GM12801 (cell line): ENCODE measurements at regions not wholly inside any gene's neighbourhood (a gene's known extent, or its start where the extent isn't known, plus 50 kb on each side); places are given as distances from the start of the nearest gene placed in this dataset.

Experiments used
- CTCF ChIP-seq: IDR thresholded peaks from one replicate; pipeline ENCODE4 v1.5.1; 2011; ENCODE audit warnings: control low read depth; ENCODE audit not compliant: insufficient read length; ENCODE audit errors: extremely low read depth

DNA sequence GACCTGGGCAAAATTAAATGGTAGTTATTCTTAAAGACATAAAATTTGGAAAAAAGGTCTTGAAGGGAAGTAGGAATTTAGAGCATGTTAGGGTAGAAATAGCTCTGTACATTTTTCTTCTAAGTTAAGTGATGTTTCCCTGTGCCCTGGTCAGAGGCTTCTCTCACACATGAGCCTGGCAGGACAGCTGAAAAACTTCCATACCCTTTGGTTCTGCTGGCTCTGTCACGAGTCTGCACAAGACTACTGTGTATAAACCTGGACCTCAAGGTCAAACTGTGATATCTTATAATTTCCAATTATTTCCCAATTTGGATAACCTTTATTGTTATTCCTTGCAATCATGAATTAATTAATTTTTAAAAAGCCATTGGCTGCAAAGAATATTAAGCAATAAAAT, 664.7 kb downstream of the BCL11A start:
- TF ChIP-seq CTCF: no peak

GRCh38 chr2:59888015-59888414, 665.4 kb downstream of the BCL11A start:
- TF ChIP-seq CTCF: no peak

DNA sequence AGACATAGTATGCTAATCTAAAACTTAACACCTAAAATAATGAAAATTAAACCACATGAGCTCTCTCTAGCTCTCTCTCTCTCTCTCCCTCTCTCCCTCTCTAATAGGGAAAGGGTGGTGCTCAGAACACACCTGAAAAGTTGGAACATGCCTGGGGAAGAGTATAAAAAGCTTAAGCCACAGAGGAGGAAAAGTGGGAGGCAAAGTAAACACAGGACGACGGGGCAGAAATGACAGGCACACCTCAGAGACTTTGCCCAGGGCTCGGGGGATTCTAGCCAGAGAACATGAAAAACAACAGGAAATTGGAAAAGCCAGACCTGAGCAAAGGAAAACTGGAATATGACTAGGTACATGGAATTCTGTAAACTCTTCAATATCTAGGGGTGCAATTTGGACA, 666.1 kb downstream of the BCL11A start:
- no peak for TF ChIP-seq CTCF

DNA sequence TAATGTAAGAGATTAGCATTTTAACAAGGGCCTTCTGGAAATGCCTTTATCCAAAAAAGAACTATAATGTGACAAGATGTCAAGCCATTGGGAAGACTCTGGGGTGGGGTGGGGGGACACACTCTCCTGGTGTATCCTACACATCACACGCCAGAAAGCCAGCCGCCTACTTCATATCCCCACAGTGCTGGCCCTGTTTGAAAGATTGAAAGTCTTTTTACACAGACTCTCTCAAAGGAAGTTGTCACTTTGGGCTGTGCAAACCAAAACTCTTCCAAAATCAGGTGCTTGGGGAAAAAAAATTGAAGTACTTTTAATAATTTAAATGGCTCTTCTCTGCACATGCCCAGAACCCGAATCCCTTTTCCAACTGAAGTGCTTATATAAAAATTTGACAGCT, 666.7 kb downstream of the BCL11A start:
- TF ChIP-seq CTCF: no peak

DNA sequence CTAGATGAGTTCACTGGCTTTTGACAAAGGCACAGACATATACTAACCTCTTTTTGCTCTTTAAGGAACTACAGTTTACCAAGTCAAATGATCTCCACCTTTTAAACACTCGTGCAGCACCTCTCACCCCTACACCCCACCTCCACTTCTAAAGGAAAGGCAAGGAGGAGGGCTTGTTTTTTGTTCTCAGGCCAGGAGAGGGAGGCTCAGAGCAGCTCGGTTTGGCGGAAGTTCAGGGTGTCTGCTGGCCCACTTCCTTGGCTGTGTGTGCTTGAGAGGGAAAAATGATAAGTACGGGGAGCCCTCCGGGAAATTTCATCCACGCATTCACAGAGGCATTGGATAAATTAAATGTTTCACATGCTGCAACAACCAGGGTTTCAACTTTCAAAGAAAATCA, 667.9 kb downstream of the BCL11A start:
- no peak for TF ChIP-seq CTCF

GRCh38 chr2:59884166-59884565, 669.3 kb downstream of the BCL11A start:
- no peak for TF ChIP-seq CTCF

DNA sequence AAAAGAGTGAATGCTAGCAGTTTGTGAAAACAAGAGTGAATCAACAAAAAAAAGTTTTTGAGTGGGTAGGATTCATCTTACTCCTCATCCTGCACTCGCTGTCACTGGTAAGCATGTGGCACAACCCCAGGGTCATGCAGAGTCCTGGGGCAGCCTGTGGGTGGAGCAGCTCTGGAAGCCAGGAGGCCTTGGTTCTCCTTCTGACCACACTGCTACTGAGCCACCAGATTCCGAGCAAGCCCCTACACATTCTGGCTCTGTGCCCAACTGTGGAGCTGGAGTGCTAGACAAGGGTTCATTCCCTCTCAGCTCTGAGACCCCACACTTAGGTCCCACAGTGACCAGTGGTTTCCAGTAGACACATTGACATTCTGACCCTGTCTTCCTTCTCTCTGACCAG, 670.6 kb downstream of the BCL11A start:
- TF ChIP-seq CTCF: no peak

GRCh38 chr2:59882279-59882678, 671.2 kb downstream of the BCL11A start:
- TF ChIP-seq CTCF: no peak
